Liver (tissue), 8 donors: ENCODE measurements at regions not wholly inside any gene's neighbourhood (a gene's known extent, or its start where the extent isn't known, plus 50 kb on each side); places are given as distances from the start of the nearest gene placed in this dataset.

ENCODE experiments used
- DNase-seq: peaks from one replicate; pipeline ENCODE4 v3.0.0-alpha.2; 2017; ENCODE audit warnings: low spot score
- H3K27ac ChIP-seq, 2 donors: one replicate each; pipeline ENCODE4 v1.7.0; 2013; ENCODE audit warnings: inconsistent platforms in 2 of 2, low read length in 2 of 2, control low read depth in 1 of 2, low read depth in 1 of 2, mild to moderate bottlenecking in 1 of 2
- H3K27me3 ChIP-seq, 4 donors: one replicate each; pipeline versions ENCODE4 v1.6.1 to v1.7.0; 2013; ENCODE audit warnings: low read length in 3 of 4, inconsistent platforms in 1 of 4, mild to moderate bottlenecking in 1 of 4, moderate library complexity in 1 of 4; ENCODE audit not compliant: control insufficient read depth in 4 of 4, insufficient read depth in 4 of 4
- H3K36me3 ChIP-seq, 4 donors: one replicate each; pipeline versions ENCODE4 v1.6.1 to v1.7.0; 2013; ENCODE audit warnings: low read length in 3 of 4, mild to moderate bottlenecking in 3 of 4, low read depth in 1 of 4, moderate library complexity in 1 of 4; ENCODE audit not compliant: control insufficient read depth in 4 of 4, insufficient read depth in 3 of 4
- H3K4me1 ChIP-seq, 4 donors: one replicate each; pipeline versions ENCODE4 v1.6.1 to v1.7.0; 2013; ENCODE audit warnings: low read length in 3 of 4, mild to moderate bottlenecking in 3 of 4, moderate library complexity in 1 of 4; ENCODE audit not compliant: control insufficient read depth in 4 of 4, insufficient read depth in 4 of 4
- H3K4me3 ChIP-seq, 3 donors: one replicate each; pipeline versions ENCODE4 v1.6.1 to v1.7.0; 2013; ENCODE audit warnings: low read length in 3 of 3, control low read depth in 1 of 3, low read depth in 1 of 3, mild to moderate bottlenecking in 1 of 3
- H3K9ac ChIP-seq, 2 donors: one replicate each; pipeline ENCODE4 v1.7.0; 2013; ENCODE audit warnings: low read length in 2 of 2, mild to moderate bottlenecking in 2 of 2, moderate library complexity in 2 of 2, control low read depth in 1 of 2, low read depth in 1 of 2
- H3K9me3 ChIP-seq, 4 donors: one replicate each; pipeline versions ENCODE4 v1.6.1 to v1.7.0; 2013; ENCODE audit warnings: low read length in 3 of 4; ENCODE audit not compliant: control insufficient read depth in 4 of 4
- CTCF ChIP-seq: fragments of 150-350 bp; IDR thresholded peaks from 2 replicates; pipeline ENCODE4 v1.5.1; 2017; ENCODE audit warnings: improper control_type of control experiment, low read depth, low read length; ENCODE audit not compliant: missing input control
- EGR1 ChIP-seq, 2 donors: IDR thresholded peaks; 2 replicates each; pipeline ENCODE4 v1.6.1; 2016 to 2018; ENCODE audit warnings: antibody characterized with exemption in 2 of 2, low read depth in 2 of 2
- FOXA1 ChIP-seq: IDR thresholded peaks from 2 replicates; pipeline ENCODE4 v1.6.1; 2016; ENCODE audit warnings: antibody characterized with exemption
- GABPA ChIP-seq, 2 donors: IDR thresholded peaks in 1 of 2; conservative IDR thresholded peaks in 1 of 2; 2 replicates each; pipeline ENCODE4 v1.6.1; 2016; ENCODE audit warnings: antibody characterized with exemption in 2 of 2, mild to moderate bottlenecking in 1 of 2, moderate library complexity in 1 of 2
- HNF4A ChIP-seq, 2 donors: conservative IDR thresholded peaks; 2 replicates each; pipeline ENCODE4 v1.6.1; 2016; ENCODE audit warnings: antibody characterized with exemption in 2 of 2, mild to moderate bottlenecking in 2 of 2
- JUND ChIP-seq, 2 donors: IDR thresholded peaks; 2 replicates each; pipeline ENCODE4 v1.6.1; 2016; ENCODE audit warnings: antibody characterized with exemption in 2 of 2
- NR2F2 ChIP-seq: IDR thresholded peaks from 2 replicates; pipeline ENCODE4 v1.6.1; 2016; ENCODE audit warnings: antibody characterized with exemption
- RAD21 ChIP-seq, 2 donors: IDR thresholded peaks; 2 replicates each; pipeline ENCODE4 v1.6.1; 2016; ENCODE audit warnings: antibody characterized with exemption in 2 of 2, mild to moderate bottlenecking in 2 of 2
- RXRA ChIP-seq, 2 donors: IDR thresholded peaks; 2 replicates each; pipeline ENCODE4 v1.6.1; 2017 to 2018; ENCODE audit warnings: antibody characterized with exemption in 2 of 2, mild to moderate bottlenecking in 1 of 2
- SP1 ChIP-seq: IDR thresholded peaks from 2 replicates; pipeline ENCODE4 v1.6.1; 2018; ENCODE audit warnings: antibody characterized with exemption, mild to moderate bottlenecking
- TAF1 ChIP-seq: conservative IDR thresholded peaks from 2 replicates; pipeline ENCODE4 v1.6.1; 2016; ENCODE audit warnings: antibody characterized with exemption, mild to moderate bottlenecking
- WGBS: extraction: QIAGEN DNeasy Blood & Tissue Kit; methylation state at CpG from one replicate; pipeline ENCODE4 v1.1.7; 2013; 5-methylcytosine and 5-hydroxymethylcytosine counted together
- TF ChIP-seq, protein P1 (sequence below): IDR thresholded peaks from 2 replicates; pipeline ENCODE4 v1.6.1; 2016; ENCODE audit warnings: antibody characterized with exemption
- TF ChIP-seq, protein P2 (sequence below): IDR thresholded peaks from 2 replicates; pipeline ENCODE4 v1.6.1; 2016; ENCODE audit warnings: antibody characterized with exemption, mild to moderate bottlenecking
- donor health status: healthy.
- donor health status: healthy.
- donor health status: healthy.
- donor health status: healthy.
- donor health status: healthy.

GRCh38 chr5:116844015-116844414 lies 269.4 kb upstream of the SEMA6A start:
- DNase-seq, result no peak
- Histone ChIP-seq H3K9ac (no peak overlapping the region), H3K27ac (no peak overlapping the region), H3K9me3 (no peaks in the 10 kb centered on the region), H3K4me3 (no peak overlapping the region), H3K4me1 (no peaks in the 10 kb centered on the region), H3K36me3 (no peaks in the 10 kb centered on the region), H3K27me3 (peaks cover 0 to 2% (median 0%) of the 10 kb centered on the region in 4 donors)
- TF ChIP-seq, protein P1, sequence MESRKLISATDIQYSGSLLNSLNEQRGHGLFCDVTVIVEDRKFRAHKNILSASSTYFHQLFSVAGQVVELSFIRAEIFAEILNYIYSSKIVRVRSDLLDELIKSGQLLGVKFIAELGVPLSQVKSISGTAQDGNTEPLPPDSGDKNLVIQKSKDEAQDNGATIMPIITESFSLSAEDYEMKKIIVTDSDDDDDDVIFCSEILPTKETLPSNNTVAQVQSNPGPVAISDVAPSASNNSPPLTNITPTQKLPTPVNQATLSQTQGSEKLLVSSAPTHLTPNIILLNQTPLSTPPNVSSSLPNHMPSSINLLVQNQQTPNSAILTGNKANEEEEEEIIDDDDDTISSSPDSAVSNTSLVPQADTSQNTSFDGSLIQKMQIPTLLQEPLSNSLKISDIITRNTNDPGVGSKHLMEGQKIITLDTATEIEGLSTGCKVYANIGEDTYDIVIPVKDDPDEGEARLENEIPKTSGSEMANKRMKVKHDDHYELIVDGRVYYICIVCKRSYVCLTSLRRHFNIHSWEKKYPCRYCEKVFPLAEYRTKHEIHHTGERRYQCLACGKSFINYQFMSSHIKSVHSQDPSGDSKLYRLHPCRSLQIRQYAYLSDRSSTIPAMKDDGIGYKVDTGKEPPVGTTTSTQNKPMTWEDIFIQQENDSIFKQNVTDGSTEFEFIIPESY, result no peak
- TF ChIP-seq HNF4A (conservative IDR thresholded peaks at IDR 0.05), result no peak
- 89% methylated on average over 3 of the region's 3 CpGs for WGBS

DNA sequence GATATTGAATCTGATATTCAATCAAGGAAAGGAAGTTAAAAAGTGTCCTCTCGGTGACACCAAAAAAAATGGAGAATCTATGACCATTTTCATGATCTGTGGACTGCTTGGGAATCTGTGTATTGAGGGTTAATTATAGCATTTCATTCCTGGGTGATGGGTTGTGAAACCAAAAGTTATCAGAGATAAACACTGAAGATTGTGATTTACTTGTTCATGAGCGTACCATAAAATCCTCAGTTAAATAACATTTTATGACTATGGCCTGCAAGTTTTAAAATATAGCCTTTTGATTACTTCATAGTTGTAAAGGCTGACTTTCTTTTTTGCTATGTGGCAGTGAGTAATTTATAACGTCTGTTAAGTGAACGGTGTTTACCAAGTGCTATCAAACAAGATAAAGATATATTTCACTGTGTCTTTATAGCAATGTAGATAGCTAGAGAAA lies 267.9 kb upstream of the SEMA6A start:
- DNase-seq, result no peak
- peaks cover 0 to 2% (median 1%) of the 10 kb centered on the region in 4 donors for H3K4me1 ChIP-seq
- H3K27me3 ChIP-seq, result peaks cover 0 to 2% (median 0%) of the 10 kb centered on the region in 4 donors
- no peak for TF ChIP-seq TAF1
- no peak for TF ChIP-seq RAD21 (IDR thresholded peaks at IDR 0.05)
- TF ChIP-seq, protein P2, sequence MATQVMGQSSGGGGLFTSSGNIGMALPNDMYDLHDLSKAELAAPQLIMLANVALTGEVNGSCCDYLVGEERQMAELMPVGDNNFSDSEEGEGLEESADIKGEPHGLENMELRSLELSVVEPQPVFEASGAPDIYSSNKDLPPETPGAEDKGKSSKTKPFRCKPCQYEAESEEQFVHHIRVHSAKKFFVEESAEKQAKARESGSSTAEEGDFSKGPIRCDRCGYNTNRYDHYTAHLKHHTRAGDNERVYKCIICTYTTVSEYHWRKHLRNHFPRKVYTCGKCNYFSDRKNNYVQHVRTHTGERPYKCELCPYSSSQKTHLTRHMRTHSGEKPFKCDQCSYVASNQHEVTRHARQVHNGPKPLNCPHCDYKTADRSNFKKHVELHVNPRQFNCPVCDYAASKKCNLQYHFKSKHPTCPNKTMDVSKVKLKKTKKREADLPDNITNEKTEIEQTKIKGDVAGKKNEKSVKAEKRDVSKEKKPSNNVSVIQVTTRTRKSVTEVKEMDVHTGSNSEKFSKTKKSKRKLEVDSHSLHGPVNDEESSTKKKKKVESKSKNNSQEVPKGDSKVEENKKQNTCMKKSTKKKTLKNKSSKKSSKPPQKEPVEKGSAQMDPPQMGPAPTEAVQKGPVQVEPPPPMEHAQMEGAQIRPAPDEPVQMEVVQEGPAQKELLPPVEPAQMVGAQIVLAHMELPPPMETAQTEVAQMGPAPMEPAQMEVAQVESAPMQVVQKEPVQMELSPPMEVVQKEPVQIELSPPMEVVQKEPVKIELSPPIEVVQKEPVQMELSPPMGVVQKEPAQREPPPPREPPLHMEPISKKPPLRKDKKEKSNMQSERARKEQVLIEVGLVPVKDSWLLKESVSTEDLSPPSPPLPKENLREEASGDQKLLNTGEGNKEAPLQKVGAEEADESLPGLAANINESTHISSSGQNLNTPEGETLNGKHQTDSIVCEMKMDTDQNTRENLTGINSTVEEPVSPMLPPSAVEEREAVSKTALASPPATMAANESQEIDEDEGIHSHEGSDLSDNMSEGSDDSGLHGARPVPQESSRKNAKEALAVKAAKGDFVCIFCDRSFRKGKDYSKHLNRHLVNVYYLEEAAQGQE, result no peak
- no peak for TF ChIP-seq RXRA (IDR thresholded peaks at IDR 0.05)
- TF ChIP-seq, protein P1, result no peak
- TF ChIP-seq CTCF, result no peak
- no peak for TF ChIP-seq NR2F2
- no peak for TF ChIP-seq SP1
- no peak for TF ChIP-seq JUND (IDR thresholded peaks at IDR 0.05)
- no peak for TF ChIP-seq FOXA1
- no peak for TF ChIP-seq EGR1 (IDR thresholded peaks at IDR 0.05; ENCODE audit: low read depth in 2 of 2)
- no peak for TF ChIP-seq HNF4A (conservative IDR thresholded peaks at IDR 0.05)
- TF ChIP-seq GABPA (IDR thresholded peaks at IDR 0.05 in 1 of 2, conservative IDR thresholded peaks at IDR 0.05 in 1 of 2), result no peak
- no peaks in the 10 kb centered on the region for H3K36me3 ChIP-seq
- no peaks in the 10 kb centered on the region for H3K9me3 ChIP-seq
- no peak overlapping the region for H3K4me3 ChIP-seq
- WGBS, result 76% methylated on average over 4 of the region's 4 CpGs
- no peak overlapping the region for H3K27ac ChIP-seq
- H3K9ac ChIP-seq, result no peak overlapping the region
